Subcutaneous abdominal adipose tissue (tissue), 5 donors: ENCODE measurements at regions not wholly inside any gene's neighbourhood (a gene's known extent, or its start where the extent isn't known, plus 50 kb on each side); places are given as distances from the start of the nearest gene placed in this dataset.

Source experiments
- H3K27ac ChIP-seq: one replicate; pipeline ENCODE4 v1.7.0; 2013; ENCODE audit warnings: low read depth, mild to moderate bottlenecking, inconsistent platforms, low read length, moderate library complexity
- H3K27me3 ChIP-seq, 5 donors: one replicate each; pipeline ENCODE4 v1.7.0; 2013; ENCODE audit warnings: low read length in 5 of 5, inconsistent platforms in 1 of 5; ENCODE audit not compliant: control insufficient read depth in 5 of 5, insufficient read depth in 4 of 5
- H3K36me3 ChIP-seq, 5 donors: one replicate each; pipeline ENCODE4 v1.7.0; 2013; ENCODE audit warnings: low read length in 5 of 5; ENCODE audit not compliant: control insufficient read depth in 5 of 5, insufficient read depth in 5 of 5
- H3K4me1 ChIP-seq, 5 donors: one replicate each; pipeline ENCODE4 v1.7.0; 2013; ENCODE audit warnings: low read length in 5 of 5, mild to moderate bottlenecking in 3 of 5, moderate library complexity in 1 of 5; ENCODE audit not compliant: control insufficient read depth in 5 of 5, insufficient read depth in 5 of 5
- H3K4me3 ChIP-seq, 5 donors: one replicate each; pipeline ENCODE4 v1.7.0; 2013; ENCODE audit warnings: low read length in 5 of 5, low read depth in 1 of 5
- H3K9ac ChIP-seq, 5 donors: one replicate each; pipeline ENCODE4 v1.7.0; 2013; ENCODE audit warnings: low read length in 5 of 5, mild to moderate bottlenecking in 4 of 5, moderate library complexity in 3 of 5
- H3K9me3 ChIP-seq, 5 donors: one replicate each; pipeline ENCODE4 v1.7.0; 2013; ENCODE audit warnings: low read length in 5 of 5; ENCODE audit not compliant: control insufficient read depth in 5 of 5
- donor health status: healthy.
- donor health status: healthy.
- donor health status: healthy.
- donor health status: healthy.
- donor health status: healthy.

DNA sequence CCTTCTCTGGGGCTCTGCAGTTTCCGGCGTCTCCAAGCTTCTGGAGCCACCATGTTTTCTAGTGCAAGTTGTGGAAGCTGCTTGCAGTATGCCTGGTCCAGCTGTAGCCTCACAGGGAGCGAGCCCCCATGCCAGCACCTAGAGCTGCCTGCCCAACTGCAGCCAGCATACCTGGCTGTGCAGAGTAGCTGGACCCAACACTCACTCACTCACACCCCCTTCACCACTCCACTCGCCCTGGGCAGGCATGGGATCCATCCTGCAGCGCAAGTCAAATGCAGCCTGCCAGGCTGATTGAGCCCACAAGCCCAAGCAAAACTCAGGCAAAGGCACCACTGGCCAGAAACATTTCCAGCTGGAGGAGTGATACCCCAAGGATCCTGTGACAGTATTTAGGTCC is 797.3 kb downstream of the SLC16A7 start:
- no peak overlapping the region for H3K27ac ChIP-seq
- no peak overlapping the region for H3K9ac ChIP-seq
- H3K27me3 ChIP-seq: no peaks in the 10 kb centered on the region
- no peaks in the 10 kb centered on the region for H3K4me1 ChIP-seq
- no peaks in the 10 kb centered on the region for H3K36me3 ChIP-seq
- H3K4me3 ChIP-seq: no peak overlapping the region
- H3K9me3 ChIP-seq: peaks cover 0 to 4% (median 0%) of the 10 kb centered on the region in 5 donors

DNA sequence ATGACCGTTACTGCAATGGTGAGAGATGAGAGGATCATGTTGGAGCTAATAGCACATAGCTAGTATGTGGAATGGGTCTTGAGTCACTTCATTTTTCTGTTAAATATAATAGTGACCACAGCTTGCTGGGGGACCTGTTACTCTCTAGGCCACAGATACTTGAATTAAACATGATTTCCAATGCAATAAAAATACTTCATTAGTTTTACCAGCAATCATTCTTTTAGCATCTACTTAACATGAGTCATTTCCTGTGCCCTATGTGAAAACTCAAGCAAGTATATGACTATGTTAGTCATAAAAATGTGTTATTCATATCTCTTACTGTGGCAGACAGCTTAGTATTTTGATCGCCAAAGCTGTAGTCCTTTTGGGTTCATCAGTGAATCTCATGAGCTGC is 798.8 kb downstream of the SLC16A7 start:
- H3K9ac ChIP-seq: no peak overlapping the region
- no peaks in the 10 kb centered on the region for H3K36me3 ChIP-seq
- H3K4me1 ChIP-seq: no peaks in the 10 kb centered on the region
- H3K4me3 ChIP-seq: no peak overlapping the region
- H3K27ac ChIP-seq: no peak overlapping the region
- no peaks in the 10 kb centered on the region for H3K9me3 ChIP-seq
- H3K27me3 ChIP-seq: no peaks in the 10 kb centered on the region

DNA sequence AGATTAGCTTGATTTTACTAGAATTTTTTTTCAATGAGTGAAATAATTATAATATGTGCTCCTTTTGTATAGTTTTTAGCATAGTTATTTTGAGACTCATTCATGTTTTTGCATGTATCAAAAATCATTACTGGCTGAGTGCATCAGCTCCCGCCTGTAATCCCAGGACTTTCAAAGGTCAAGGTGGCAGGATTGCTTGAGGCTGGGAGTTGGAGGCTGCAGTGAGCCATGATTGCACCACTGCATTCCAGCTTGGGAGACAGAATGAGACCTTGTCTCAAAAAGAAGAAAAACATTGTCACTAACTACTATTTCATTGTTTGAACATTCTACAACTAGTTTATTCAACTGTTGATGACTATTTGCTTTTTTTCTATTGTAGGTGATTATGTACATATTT is 802.7 kb downstream of the SLC16A7 start:
- H3K36me3 ChIP-seq: no peaks in the 10 kb centered on the region
- no peaks in the 10 kb centered on the region for H3K4me1 ChIP-seq
- H3K9ac ChIP-seq: no peak overlapping the region
- no peak overlapping the region for H3K27ac ChIP-seq
- no peak overlapping the region for H3K4me3 ChIP-seq
- no peaks in the 10 kb centered on the region for H3K9me3 ChIP-seq
- no peaks in the 10 kb centered on the region for H3K27me3 ChIP-seq

DNA sequence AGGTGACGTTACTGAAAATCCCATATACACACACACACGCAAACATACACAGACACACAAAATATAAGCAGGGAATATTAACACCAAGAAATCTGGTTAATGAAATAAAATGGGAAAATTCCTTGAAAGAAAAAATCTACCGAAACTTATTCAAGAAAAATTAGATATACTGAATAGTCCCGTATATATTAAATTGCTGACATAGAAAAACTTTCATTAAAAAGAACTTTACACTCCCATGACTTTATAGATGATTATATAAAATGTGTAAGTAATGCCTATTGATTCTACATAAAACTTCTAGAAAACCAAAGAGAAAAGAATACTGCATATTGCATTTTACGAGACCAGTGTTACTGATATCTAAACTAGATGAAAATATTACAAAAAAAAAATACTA is 803.2 kb downstream of the SLC16A7 start:
- H3K9ac ChIP-seq: no peak overlapping the region

DNA sequence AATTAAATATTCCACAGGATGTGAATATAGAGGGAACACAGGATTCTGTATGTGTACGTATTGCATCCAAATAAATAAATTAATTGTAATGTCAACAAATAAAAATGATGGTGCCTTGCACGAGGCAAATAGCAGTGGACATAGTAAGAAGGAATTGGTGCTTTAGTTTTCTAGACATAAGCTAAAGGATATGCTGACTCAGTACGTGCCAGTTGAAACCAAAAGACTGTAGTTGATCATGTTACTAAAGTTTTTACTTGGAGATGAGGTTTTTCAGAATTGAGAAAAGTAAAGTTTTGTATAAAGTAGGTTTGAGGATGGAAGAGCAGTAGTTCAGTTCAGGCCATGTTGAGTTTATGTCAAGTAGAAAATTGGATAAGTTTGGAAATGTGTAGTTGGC is 807.2 kb downstream of the SLC16A7 start:
- H3K9ac ChIP-seq: no peak overlapping the region
- H3K9me3 ChIP-seq: no peaks in the 10 kb centered on the region
- no peaks in the 10 kb centered on the region for H3K27me3 ChIP-seq
- H3K4me1 ChIP-seq: no peaks in the 10 kb centered on the region
- H3K27ac ChIP-seq: no peak overlapping the region
- no peaks in the 10 kb centered on the region for H3K36me3 ChIP-seq
- no peak overlapping the region for H3K4me3 ChIP-seq

More for the DNA sequence above, 803.2 kb downstream of the SLC16A7 start:
- Histone ChIP-seq H3K27ac (no peak overlapping the region), H3K4me1 (no peaks in the 10 kb centered on the region), H3K4me3 (no peak overlapping the region), H3K27me3 (no peaks in the 10 kb centered on the region), H3K36me3 (no peaks in the 10 kb centered on the region), H3K9me3 (no peaks in the 10 kb centered on the region)

DNA sequence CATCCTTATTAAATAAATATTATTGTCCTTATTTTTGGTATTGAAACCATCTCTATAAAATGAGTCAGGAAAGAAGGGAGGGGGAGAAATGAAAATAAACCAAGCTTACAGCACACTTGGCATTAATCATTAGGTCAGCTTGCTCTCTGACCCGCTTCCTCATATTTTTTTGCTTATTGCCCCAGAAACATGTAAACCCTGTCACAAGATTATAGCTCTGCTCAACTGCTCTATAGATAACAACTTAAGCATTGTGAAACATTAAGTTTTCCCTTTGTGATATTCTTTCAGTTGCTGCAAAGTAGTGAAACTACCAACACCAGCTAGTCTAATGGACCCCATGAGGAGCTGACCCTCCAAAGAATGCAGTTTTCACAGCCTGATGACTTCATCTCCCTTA is 819.5 kb downstream of the SLC16A7 start:
- Histone ChIP-seq H3K9me3 (peaks cover 3 to 11% (median 6%) of the 10 kb centered on the region in 5 donors), H3K27me3 (no peaks in the 10 kb centered on the region), H3K27ac (no peak overlapping the region), H3K4me3 (no peak overlapping the region), H3K9ac (no peak overlapping the region), H3K36me3 (no peaks in the 10 kb centered on the region), H3K4me1 (no peaks in the 10 kb centered on the region)

DNA sequence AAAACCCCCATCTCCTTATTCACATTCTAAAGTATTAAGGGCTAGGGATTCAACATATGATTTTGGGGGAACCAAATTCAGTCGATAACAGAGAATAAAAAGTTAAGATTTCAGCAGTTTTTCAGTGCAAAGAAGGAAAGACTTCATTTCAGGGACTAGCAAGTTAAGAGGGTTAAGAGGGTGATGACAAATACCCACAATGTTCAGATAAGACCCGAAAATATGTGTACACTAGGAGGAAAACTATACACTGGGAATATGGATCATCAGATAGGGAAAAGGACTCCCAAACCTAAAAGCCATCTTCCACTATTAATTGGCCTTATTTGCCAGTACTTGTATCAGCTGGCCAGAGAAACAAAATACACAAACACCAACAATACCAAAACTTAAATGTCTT is 824.2 kb downstream of the SLC16A7 start:
- Histone ChIP-seq H3K9me3 (peaks cover 3 to 19% (median 6%) of the 10 kb centered on the region in 5 donors), H3K27me3 (no peaks in the 10 kb centered on the region), H3K4me1 (no peaks in the 10 kb centered on the region), H3K4me3 (no peak overlapping the region), H3K36me3 (no peaks in the 10 kb centered on the region), H3K27ac (no peak overlapping the region), H3K9ac (no peak overlapping the region)

GRCh38 chr12:60421741-60422140 is 825.9 kb downstream of the SLC16A7 start:
- Histone ChIP-seq H3K27me3 (no peaks in the 10 kb centered on the region), H3K9me3 (peaks cover 0 to 11% (median 2%) of the 10 kb centered on the region in 5 donors), H3K4me3 (no peak overlapping the region), H3K27ac (no peak overlapping the region), H3K36me3 (no peaks in the 10 kb centered on the region), H3K4me1 (no peaks in the 10 kb centered on the region), H3K9ac (no peak overlapping the region)

DNA sequence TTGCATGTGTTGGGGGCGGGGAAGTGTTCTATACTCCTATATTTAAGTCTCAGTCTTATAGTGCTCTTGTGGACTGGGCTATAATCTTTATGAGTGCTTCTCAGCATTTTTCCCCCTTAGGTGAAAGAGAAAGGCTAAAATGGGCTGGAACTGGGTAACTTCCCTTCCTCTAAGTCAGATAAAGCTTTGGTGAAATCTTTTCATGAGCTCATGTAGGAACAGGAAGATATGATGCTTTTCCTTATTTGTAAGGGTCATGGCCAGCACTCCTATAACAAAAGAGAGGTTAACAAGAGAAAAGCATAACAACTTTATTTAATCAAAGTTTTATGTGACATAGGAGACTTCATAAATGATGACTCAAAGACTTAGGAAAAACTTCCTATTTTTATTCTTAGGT is 841.5 kb downstream of the SLC16A7 start:
- no peaks in the 10 kb centered on the region for H3K4me1 ChIP-seq
- no peaks in the 10 kb centered on the region for H3K27me3 ChIP-seq
- H3K27ac ChIP-seq: no peak overlapping the region
- no peak overlapping the region for H3K4me3 ChIP-seq
- H3K9ac ChIP-seq: no peak overlapping the region
- no peaks in the 10 kb centered on the region for H3K36me3 ChIP-seq
- peaks cover 0 to 3% (median 0%) of the 10 kb centered on the region in 5 donors for H3K9me3 ChIP-seq

DNA sequence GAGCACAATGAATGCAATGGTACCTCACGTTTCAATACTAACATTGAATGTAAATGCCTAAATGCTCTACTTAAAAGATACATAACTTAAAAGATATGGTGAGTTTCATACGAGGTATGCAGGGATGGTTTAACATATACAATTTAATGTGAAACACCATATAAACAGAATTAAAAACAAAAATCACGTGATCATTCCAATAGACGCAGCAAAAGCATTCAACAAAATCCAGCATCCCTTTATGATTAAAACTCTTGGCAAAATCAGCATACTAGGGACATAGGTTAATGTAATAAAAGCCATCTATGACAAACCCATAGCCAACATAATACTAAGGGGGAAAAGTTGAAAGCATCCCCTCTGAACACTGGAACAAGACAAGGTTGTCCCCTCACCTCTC is 845.7 kb downstream of the SLC16A7 start:
- no peak overlapping the region for H3K4me3 ChIP-seq
- H3K27me3 ChIP-seq: no peaks in the 10 kb centered on the region
- H3K36me3 ChIP-seq: no peaks in the 10 kb centered on the region
- no peaks in the 10 kb centered on the region for H3K4me1 ChIP-seq
- H3K27ac ChIP-seq: no peak overlapping the region
- H3K9me3 ChIP-seq: peaks cover 0 to 14% (median 6%) of the 10 kb centered on the region in 5 donors
- no peak overlapping the region for H3K9ac ChIP-seq

- Histone ChIP-seq H3K4me3 (no peak overlapping the region), H3K27ac (no peak overlapping the region), H3K4me1 (no peaks in the 10 kb centered on the region), H3K9ac (no peak overlapping the region), H3K27me3 (no peaks in the 10 kb centered on the region), H3K36me3 (no peaks in the 10 kb centered on the region), H3K9me3 (peaks cover 0 to under 1% (median 0%) of the 10 kb centered on the region in 5 donors)
Observed at GRCh38 chr12:60451457-60451856, 855.6 kb downstream of the SLC16A7 start.
